OCI-LY1 (cell line): ENCODE measurements at regions not wholly inside any gene's neighbourhood (a gene's known extent, or its start where the extent isn't known, plus 50 kb on each side); places are given as distances from the start of the nearest gene placed in this dataset.
"Not testable (repeated sequence)": the region's sequence is repeated elsewhere in the genome, so short reads cannot be mapped to it uniquely, and the experiment has no call there.

Source experiments
- CTCF ChIP-seq: fragments of 200-600 bp; sonication (generic), shearing (Covaris generic); IDR thresholded peaks from 2 replicates; pipeline ENCODE4 v1.5.1; 2017; ENCODE audit warnings: mild to moderate bottlenecking, antibody characterized with exemption, low read length, moderate library complexity, mixed read lengths
- EZH2 ChIP-seq: fragments of 200-600 bp; sonication (generic), shearing (Covaris generic); IDR thresholded peaks from 2 replicates; pipeline ENCODE4 v1.8.0; 2017; ENCODE audit warnings: borderline replicate concordance, mixed run types, mild to moderate bottlenecking, antibody characterized with exemption, low read length, moderate library complexity, mixed read lengths

- TF ChIP-seq CTCF, EZH2: not testable (repeated sequence)
Measured at GRCh38 chr18:72958195-72958594, 90.4 kb upstream of the NETO1 start.
